GM23338 (cell line): ENCODE measurements at regions not wholly inside any gene's neighbourhood (a gene's known extent, or its start where the extent isn't known, plus 50 kb on each side); places are given as distances from the start of the nearest gene placed in this dataset.

ENCODE experiments used
- ATAC-seq: fragments of 200-7000 bp; cut with Tn5 transposase; 3 replicates; pipeline ENCODE4 v1.9.1; 2020
- DNase-seq: peaks from one replicate; pipeline ENCODE4 v3.0.0-alpha.2; 2015; ENCODE audit warnings: low spot score
- H2AFZ ChIP-seq: fragments of 200-600 bp; sonication (generic); 2 replicates; pipeline ENCODE4 v1.8.0; 2016; ENCODE audit warnings: antibody characterized with exemption, mild to moderate bottlenecking, moderate library complexity
- H3F3A ChIP-seq: fragments of 200-600 bp; sonication (generic); replicated peaks from 2 replicates; pipeline ENCODE4 v1.8.0; 2017; ENCODE audit warnings: antibody characterized with exemption, mixed run types, low read depth
- H3K27ac ChIP-seq: fragments of 200-600 bp; sonication (generic); 2 replicates; pipeline ENCODE4 v1.6.1; 2016; ENCODE audit warnings: low read depth
- H3K27me3 ChIP-seq: fragments of 200-600 bp; sonication (generic); 2 replicates; pipeline ENCODE4 v1.8.0; 2016; ENCODE audit warnings: mild to moderate bottlenecking, mixed run types, moderate library complexity; ENCODE audit not compliant: insufficient read depth
- H3K36me3 ChIP-seq: fragments of 200-600 bp; sonication (generic); 2 replicates; pipeline ENCODE4 v1.8.0; 2016; ENCODE audit warnings: mild to moderate bottlenecking; ENCODE audit not compliant: insufficient read depth
- H3K4me1 ChIP-seq: fragments of 200-600 bp; sonication (generic); 2 replicates; pipeline ENCODE4 v1.8.0; 2016; ENCODE audit warnings: mild to moderate bottlenecking, moderate library complexity; ENCODE audit not compliant: insufficient read depth
- H3K4me2 ChIP-seq: fragments of 200-600 bp; sonication (generic); 2 replicates; pipeline ENCODE4 v1.7.1; 2017; ENCODE audit warnings: mixed run types
- H3K4me3 ChIP-seq: fragments of 200-600 bp; sonication (generic); 2 replicates; pipeline ENCODE4 v1.6.1; 2016; ENCODE audit warnings: mixed run types
- H3K79me2 ChIP-seq: fragments of 200-600 bp; sonication (generic); replicated peaks from 2 replicates; pipeline ENCODE4 v1.8.0; 2017; ENCODE audit warnings: mild to moderate bottlenecking; ENCODE audit not compliant: insufficient read depth
- H3K9me2 ChIP-seq: fragments of 200-600 bp; sonication (generic); 2 replicates; pipeline ENCODE4 v1.8.0; 2017; ENCODE audit not compliant: insufficient read depth
- H4K20me1 ChIP-seq: fragments of 200-600 bp; sonication (generic); replicated peaks from 2 replicates; pipeline ENCODE4 v1.8.0; 2017; ENCODE audit warnings: mild to moderate bottlenecking; ENCODE audit not compliant: insufficient read depth
- H3K27ac Mint-ChIP-seq: 2 replicates; pipeline ENCODE4 v1.8.0; 2020; ENCODE audit warnings: inconsistent platforms, mild to moderate bottlenecking, moderate library complexity, mixed read lengths
- H3K27me3 Mint-ChIP-seq: 3 replicates; pipeline ENCODE4 v1.8.0; 2022; ENCODE audit warnings: low read depth, mild to moderate bottlenecking, moderate library complexity, mixed read lengths, inconsistent platforms; ENCODE audit not compliant: insufficient read depth, poor library complexity
- H3K36me3 Mint-ChIP-seq: 3 replicates; pipeline ENCODE4 v1.8.0; 2021; ENCODE audit warnings: low read depth, mild to moderate bottlenecking, inconsistent platforms, moderate library complexity, mixed read lengths
- H3K4me1 Mint-ChIP-seq: 3 replicates; pipeline ENCODE4 v1.8.0; 2020; ENCODE audit warnings: mild to moderate bottlenecking, inconsistent platforms, mixed read lengths
- H3K4me3 Mint-ChIP-seq: 3 replicates; pipeline ENCODE4 v1.8.0; 2021; ENCODE audit warnings: moderate library complexity, mild to moderate bottlenecking, inconsistent platforms, mixed read lengths
- H3K9me3 Mint-ChIP-seq: 3 replicates; pipeline ENCODE4 v1.8.0; 2020; ENCODE audit warnings: moderate library complexity, mild to moderate bottlenecking, inconsistent platforms, mixed read lengths
- CREB1 ChIP-seq: fragments of 250-450 bp; sonication (Bioruptor Pico); IDR thresholded peaks from 2 replicates; pipeline ENCODE4 v1.5.0; 2020; ENCODE audit warnings: low read depth, mild to moderate bottlenecking, moderate library complexity
- EZH2 ChIP-seq: fragments of 200-600 bp; sonication (generic); IDR thresholded peaks from one replicate; pipeline ENCODE4 v1.8.0; 2017; ENCODE audit warnings: antibody characterized with exemption, mild to moderate bottlenecking, low read depth; ENCODE audit not compliant: unreplicated experiment
- EZH2phosphoT487 ChIP-seq: fragments of 200-600 bp; sonication (generic); IDR thresholded peaks from one replicate; pipeline ENCODE4 v1.8.1; 2018; ENCODE audit warnings: antibody characterized with exemption; ENCODE audit not compliant: unreplicated experiment
- JUNB ChIP-seq: IDR thresholded peaks from one replicate; pipeline ENCODE4 v1.6.1; 2016; ENCODE audit warnings: antibody characterized with exemption; ENCODE audit not compliant: unreplicated experiment
- NANOG ChIP-seq: IDR thresholded peaks from 2 replicates; pipeline ENCODE4 v1.6.1; 2016; ENCODE audit warnings: antibody characterized with exemption, borderline replicate concordance
- POLR2AphosphoS5 ChIP-seq: IDR thresholded peaks from 2 replicates; pipeline ENCODE4 v1.6.1; 2016; ENCODE audit warnings: antibody characterized with exemption, low read depth
- STAT1 ChIP-seq: IDR thresholded peaks from one replicate; pipeline ENCODE4 v1.6.1; 2016; ENCODE audit warnings: antibody characterized with exemption; ENCODE audit not compliant: unreplicated experiment
- ZNF114 ChIP-seq: fragments of 250-450 bp; sonication (Bioruptor Pico); IDR thresholded peaks from 2 replicates; pipeline ENCODE4 v1.5.0; 2020; ENCODE audit warnings: mild to moderate bottlenecking, moderate library complexity
- ZNF331 ChIP-seq: fragments of 250-450 bp; sonication (Bioruptor Pico); IDR thresholded peaks from 2 replicates; pipeline ENCODE4 v1.5.0; 2020; ENCODE audit warnings: low read depth, mild to moderate bottlenecking, moderate library complexity
- TF ChIP-seq, protein P1 (sequence below): fragments of 250-450 bp; sonication (Bioruptor Pico); IDR thresholded peaks from 2 replicates; pipeline ENCODE4 v1.5.0; 2020; ENCODE audit warnings: mild to moderate bottlenecking, moderate library complexity
- TF ChIP-seq, protein P2 (sequence below), 2 experiments: fragments of 200-600 bp in 1 of 2; sonication (generic) in 1 of 2; conservative IDR thresholded peaks; 2 replicates each; pipeline versions ENCODE4 v1.5.1 to v1.6.1; 2016 to 2017; ENCODE audit warnings: antibody characterized with exemption in 2 of 2, low read depth in 2 of 2, mild to moderate bottlenecking in 2 of 2, moderate library complexity in 1 of 2
- TF ChIP-seq, protein P3 (sequence below): IDR thresholded peaks from 2 replicates; pipeline ENCODE4 v1.6.1; 2016; ENCODE audit warnings: antibody characterized with exemption
- TF ChIP-seq, protein P4 (sequence below): IDR thresholded peaks from one replicate; pipeline ENCODE4 v1.6.1; 2018; ENCODE audit warnings: antibody characterized with exemption; ENCODE audit not compliant: unreplicated experiment

DNA sequence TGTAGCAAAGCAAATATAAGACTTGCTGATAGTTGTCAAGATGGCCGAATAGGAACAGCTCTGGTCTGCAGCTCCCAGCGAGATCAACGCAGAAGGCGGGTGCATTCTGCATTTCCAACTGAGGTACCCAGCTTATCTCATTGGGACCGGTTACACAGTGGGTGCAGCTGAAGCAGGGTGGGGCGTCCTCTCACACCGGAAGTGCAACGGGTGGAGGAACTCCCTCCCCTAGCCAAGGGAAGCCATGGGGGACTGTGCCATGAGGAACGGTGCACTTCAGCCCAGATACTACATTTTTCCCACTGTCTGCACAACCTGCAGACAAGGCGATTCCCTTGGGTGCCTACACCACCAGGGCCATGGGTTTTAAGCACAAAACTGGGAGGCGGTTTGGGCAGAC is 382.3 kb upstream of the EMCN start (continued):
- TF ChIP-seq EZH2 (no peak), ZNF114 (CRISPR knock-in tag) (no peak), NANOG (no peak)

DNA sequence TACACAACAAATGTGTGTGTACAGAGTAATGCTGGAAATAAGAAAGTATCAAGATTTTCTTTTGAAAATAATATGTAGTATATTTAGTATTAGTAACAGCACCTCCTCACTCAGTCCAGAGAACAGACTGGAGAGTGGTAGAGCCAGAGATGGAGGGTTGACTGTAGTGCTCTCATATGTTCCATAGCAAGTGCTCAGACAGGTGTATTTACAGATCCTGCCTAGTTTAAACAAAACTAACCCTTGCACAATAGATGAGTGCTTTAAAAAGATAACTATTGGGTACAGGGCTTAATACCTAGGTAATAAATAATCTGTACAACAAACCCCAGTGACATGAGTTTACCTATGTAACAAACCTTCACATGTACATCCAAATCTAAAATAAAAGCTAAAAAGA is 381.0 kb upstream of the EMCN start:
- Histone ChIP-seq H3K36me3 (no peaks in the 10 kb centered on the region), H2AFZ (no peak overlapping the region), H3K27ac (no peak overlapping the region), H3K9me2 (peaks cover 4% of the 10 kb centered on the region; the same call in 1 of the 2 replicates), H3K4me3 (no peak overlapping the region), H3K4me2 (no peak overlapping the region), H3K27me3 (no peaks in the 10 kb centered on the region), H3K79me2 (no peaks in the 10 kb centered on the region), H3F3A (no peaks in the 10 kb centered on the region), H3K4me1 (no peaks in the 10 kb centered on the region), H4K20me1 (no peaks in the 10 kb centered on the region)
- Mint-ChIP-seq H3K9me3 (no peaks in the 10 kb centered on the region), H3K4me3 (no peak overlapping the region), H3K4me1 (no peaks in the 10 kb centered on the region), H3K27ac (no peak overlapping the region), H3K27me3 (no peaks in the 10 kb centered on the region), H3K36me3 (no peaks in the 10 kb centered on the region)
- DNase-seq (no peak), ATAC-seq (no peak)
- no peak for TF ChIP-seq CREB1 (CRISPR knock-in tag)
- TF ChIP-seq POLR2AphosphoS5 = no peak
- TF ChIP-seq, protein P1, sequence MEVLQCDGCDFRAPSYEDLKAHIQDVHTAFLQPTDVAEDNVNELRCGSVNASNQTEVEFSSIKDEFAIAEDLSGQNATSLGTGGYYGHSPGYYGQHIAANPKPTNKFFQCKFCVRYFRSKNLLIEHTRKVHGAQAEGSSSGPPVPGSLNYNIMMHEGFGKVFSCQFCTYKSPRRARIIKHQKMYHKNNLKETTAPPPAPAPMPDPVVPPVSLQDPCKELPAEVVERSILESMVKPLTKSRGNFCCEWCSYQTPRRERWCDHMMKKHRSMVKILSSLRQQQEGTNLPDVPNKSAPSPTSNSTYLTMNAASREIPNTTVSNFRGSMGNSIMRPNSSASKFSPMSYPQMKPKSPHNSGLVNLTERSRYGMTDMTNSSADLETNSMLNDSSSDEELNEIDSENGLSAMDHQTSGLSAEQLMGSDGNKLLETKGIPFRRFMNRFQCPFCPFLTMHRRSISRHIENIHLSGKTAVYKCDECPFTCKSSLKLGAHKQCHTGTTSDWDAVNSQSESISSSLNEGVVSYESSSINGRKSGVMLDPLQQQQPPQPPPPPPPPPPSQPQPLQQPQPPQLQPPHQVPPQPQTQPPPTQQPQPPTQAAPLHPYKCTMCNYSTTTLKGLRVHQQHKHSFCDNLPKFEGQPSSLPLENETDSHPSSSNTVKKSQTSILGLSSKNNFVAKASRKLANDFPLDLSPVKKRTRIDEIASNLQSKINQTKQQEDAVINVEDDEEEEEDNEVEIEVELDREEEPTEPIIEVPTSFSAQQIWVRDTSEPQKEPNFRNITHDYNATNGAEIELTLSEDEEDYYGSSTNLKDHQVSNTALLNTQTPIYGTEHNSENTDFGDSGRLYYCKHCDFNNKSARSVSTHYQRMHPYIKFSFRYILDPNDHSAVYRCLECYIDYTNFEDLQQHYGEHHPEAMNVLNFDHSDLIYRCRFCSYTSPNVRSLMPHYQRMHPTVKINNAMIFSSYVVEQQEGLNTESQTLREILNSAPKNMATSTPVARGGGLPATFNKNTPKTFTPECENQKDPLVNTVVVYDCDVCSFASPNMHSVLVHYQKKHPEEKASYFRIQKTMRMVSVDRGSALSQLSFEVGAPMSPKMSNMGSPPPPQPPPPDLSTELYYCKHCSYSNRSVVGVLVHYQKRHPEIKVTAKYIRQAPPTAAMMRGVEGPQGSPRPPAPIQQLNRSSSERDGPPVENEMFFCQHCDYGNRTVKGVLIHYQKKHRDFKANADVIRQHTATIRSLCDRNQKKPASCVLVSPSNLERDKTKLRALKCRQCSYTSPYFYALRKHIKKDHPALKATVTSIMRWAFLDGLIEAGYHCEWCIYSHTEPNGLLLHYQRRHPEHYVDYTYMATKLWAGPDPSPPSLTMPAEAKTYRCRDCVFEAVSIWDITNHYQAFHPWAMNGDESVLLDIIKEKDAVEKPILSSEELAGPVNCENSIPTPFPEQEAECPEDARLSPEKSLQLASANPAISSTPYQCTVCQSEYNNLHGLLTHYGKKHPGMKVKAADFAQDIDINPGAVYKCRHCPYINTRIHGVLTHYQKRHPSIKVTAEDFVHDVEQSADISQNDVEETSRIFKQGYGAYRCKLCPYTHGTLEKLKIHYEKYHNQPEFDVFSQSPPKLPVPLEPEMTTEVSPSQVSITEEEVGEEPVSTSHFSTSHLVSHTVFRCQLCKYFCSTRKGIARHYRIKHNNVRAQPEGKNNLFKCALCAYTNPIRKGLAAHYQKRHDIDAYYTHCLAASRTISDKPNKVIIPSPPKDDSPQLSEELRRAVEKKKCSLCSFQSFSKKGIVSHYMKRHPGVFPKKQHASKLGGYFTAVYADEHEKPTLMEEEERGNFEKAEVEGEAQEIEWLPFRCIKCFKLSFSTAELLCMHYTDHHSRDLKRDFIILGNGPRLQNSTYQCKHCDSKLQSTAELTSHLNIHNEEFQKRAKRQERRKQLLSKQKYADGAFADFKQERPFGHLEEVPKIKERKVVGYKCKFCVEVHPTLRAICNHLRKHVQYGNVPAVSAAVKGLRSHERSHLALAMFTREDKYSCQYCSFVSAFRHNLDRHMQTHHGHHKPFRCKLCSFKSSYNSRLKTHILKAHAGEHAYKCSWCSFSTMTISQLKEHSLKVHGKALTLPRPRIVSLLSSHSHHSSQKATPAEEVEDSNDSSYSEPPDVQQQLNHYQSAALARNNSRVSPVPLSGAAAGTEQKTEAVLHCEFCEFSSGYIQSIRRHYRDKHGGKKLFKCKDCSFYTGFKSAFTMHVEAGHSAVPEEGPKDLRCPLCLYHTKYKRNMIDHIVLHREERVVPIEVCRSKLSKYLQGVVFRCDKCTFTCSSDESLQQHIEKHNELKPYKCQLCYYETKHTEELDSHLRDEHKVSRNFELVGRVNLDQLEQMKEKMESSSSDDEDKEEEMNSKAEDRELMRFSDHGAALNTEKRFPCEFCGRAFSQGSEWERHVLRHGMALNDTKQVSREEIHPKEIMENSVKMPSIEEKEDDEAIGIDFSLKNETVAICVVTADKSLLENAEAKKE (CRISPR knock-in tag) = no peak
- no peak for TF ChIP-seq STAT1
- no peak for TF ChIP-seq NANOG
- no peak for TF ChIP-seq JUNB
- TF ChIP-seq EZH2phosphoT487 = no peak
- TF ChIP-seq, protein P2, sequence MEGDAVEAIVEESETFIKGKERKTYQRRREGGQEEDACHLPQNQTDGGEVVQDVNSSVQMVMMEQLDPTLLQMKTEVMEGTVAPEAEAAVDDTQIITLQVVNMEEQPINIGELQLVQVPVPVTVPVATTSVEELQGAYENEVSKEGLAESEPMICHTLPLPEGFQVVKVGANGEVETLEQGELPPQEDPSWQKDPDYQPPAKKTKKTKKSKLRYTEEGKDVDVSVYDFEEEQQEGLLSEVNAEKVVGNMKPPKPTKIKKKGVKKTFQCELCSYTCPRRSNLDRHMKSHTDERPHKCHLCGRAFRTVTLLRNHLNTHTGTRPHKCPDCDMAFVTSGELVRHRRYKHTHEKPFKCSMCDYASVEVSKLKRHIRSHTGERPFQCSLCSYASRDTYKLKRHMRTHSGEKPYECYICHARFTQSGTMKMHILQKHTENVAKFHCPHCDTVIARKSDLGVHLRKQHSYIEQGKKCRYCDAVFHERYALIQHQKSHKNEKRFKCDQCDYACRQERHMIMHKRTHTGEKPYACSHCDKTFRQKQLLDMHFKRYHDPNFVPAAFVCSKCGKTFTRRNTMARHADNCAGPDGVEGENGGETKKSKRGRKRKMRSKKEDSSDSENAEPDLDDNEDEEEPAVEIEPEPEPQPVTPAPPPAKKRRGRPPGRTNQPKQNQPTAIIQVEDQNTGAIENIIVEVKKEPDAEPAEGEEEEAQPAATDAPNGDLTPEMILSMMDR (conservative IDR thresholded peaks at IDR 0.05; ENCODE audit: low read depth in 2 of 2) = no peak
- no peak for TF ChIP-seq EZH2
- TF ChIP-seq ZNF331 (CRISPR knock-in tag) = no peak
- no peak for TF ChIP-seq ZNF114 (CRISPR knock-in tag)
- TF ChIP-seq, protein P3, sequence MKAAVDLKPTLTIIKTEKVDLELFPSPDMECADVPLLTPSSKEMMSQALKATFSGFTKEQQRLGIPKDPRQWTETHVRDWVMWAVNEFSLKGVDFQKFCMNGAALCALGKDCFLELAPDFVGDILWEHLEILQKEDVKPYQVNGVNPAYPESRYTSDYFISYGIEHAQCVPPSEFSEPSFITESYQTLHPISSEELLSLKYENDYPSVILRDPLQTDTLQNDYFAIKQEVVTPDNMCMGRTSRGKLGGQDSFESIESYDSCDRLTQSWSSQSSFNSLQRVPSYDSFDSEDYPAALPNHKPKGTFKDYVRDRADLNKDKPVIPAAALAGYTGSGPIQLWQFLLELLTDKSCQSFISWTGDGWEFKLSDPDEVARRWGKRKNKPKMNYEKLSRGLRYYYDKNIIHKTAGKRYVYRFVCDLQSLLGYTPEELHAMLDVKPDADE = no peak
- TF ChIP-seq, protein P4, sequence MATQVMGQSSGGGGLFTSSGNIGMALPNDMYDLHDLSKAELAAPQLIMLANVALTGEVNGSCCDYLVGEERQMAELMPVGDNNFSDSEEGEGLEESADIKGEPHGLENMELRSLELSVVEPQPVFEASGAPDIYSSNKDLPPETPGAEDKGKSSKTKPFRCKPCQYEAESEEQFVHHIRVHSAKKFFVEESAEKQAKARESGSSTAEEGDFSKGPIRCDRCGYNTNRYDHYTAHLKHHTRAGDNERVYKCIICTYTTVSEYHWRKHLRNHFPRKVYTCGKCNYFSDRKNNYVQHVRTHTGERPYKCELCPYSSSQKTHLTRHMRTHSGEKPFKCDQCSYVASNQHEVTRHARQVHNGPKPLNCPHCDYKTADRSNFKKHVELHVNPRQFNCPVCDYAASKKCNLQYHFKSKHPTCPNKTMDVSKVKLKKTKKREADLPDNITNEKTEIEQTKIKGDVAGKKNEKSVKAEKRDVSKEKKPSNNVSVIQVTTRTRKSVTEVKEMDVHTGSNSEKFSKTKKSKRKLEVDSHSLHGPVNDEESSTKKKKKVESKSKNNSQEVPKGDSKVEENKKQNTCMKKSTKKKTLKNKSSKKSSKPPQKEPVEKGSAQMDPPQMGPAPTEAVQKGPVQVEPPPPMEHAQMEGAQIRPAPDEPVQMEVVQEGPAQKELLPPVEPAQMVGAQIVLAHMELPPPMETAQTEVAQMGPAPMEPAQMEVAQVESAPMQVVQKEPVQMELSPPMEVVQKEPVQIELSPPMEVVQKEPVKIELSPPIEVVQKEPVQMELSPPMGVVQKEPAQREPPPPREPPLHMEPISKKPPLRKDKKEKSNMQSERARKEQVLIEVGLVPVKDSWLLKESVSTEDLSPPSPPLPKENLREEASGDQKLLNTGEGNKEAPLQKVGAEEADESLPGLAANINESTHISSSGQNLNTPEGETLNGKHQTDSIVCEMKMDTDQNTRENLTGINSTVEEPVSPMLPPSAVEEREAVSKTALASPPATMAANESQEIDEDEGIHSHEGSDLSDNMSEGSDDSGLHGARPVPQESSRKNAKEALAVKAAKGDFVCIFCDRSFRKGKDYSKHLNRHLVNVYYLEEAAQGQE = no peak
